PC-9 (cell line): ENCODE measurements at regions not wholly inside any gene's neighbourhood (a gene's known extent, or its start where the extent isn't known, plus 50 kb on each side); places are given as distances from the start of the nearest gene placed in this dataset.

Experiments used
- EZH2 ChIP-seq: fragments of 200-600 bp; sonication (generic); IDR thresholded peaks from 2 replicates; pipeline ENCODE4 v1.8.0; 2017; ENCODE audit warnings: antibody characterized with exemption, low read depth
- TF ChIP-seq, protein P1 (sequence below): fragments of 200-600 bp; sonication (generic); conservative IDR thresholded peaks from 2 replicates; pipeline ENCODE4 v1.6.1; 2017; ENCODE audit warnings: mixed run types, antibody characterized with exemption, mild to moderate bottlenecking, moderate library complexity

DNA sequence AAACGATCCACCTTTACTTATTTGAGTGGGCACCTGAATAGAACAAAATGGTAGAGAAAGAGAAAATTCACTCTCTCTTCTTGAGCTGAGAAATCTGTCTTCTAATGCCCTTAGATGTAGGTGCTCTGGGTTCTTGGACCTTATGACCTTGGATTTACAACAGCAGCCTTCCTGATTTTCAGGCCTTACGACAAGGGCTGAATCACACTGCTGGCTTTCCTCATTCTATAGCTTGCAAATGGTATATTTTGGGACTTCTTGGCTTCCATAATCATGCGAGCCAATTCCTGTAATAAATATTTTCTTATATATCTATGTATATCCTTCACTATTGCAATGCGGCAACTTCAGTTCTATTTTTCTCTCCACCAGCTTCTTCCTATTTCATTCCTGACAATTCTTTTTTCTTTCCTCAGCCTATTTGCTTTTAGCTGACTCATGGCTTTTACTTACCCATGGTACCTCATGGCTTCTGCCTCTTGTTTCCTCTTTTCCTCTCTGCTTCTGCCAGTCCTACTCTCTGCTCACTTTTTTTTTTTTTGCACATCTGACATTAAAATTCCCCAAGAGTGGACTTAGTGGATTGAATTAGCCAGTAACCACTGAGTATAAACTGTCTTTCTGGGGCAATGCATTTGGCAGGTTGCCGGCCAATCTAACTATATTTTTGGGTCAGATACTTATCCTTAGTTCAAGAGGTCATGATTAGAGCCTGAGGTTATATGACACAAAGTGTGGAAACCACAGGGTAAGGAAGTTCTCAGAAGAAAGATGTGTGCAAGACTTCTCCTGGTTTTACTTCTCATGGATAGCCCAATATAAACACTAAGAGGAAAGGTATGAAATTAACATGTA, 359.5 kb downstream of the TMEM135 start:
- TF ChIP-seq EZH2, result no peak
- TF ChIP-seq, protein P1, sequence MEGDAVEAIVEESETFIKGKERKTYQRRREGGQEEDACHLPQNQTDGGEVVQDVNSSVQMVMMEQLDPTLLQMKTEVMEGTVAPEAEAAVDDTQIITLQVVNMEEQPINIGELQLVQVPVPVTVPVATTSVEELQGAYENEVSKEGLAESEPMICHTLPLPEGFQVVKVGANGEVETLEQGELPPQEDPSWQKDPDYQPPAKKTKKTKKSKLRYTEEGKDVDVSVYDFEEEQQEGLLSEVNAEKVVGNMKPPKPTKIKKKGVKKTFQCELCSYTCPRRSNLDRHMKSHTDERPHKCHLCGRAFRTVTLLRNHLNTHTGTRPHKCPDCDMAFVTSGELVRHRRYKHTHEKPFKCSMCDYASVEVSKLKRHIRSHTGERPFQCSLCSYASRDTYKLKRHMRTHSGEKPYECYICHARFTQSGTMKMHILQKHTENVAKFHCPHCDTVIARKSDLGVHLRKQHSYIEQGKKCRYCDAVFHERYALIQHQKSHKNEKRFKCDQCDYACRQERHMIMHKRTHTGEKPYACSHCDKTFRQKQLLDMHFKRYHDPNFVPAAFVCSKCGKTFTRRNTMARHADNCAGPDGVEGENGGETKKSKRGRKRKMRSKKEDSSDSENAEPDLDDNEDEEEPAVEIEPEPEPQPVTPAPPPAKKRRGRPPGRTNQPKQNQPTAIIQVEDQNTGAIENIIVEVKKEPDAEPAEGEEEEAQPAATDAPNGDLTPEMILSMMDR, result no peak
